Activated CD4-positive, alpha-beta memory T cell treated with anti-CD3 and anti-CD28 coated beads for 36 hours (primary cell): ENCODE measurements at regions not wholly inside any gene's neighbourhood (a gene's known extent, or its start where the extent isn't known, plus 50 kb on each side); places are given as distances from the start of the nearest gene placed in this dataset.
"Not testable (repeated sequence)": the region's sequence is repeated elsewhere in the genome, so short reads cannot be mapped to it uniquely, and the experiment has no call there.

ENCODE experiments used
- CTCF ChIA-PET: fragments of 350-600 bp; sonication (Branson Sonifier 250); formaldehyde crosslinking; loops from one replicate; lab custom pipeline; 2021; ENCODE audit warnings: antibody characterized with exemption, inconsistent platforms; lab: Charles Lee
- POLR2A ChIA-PET: fragments of 350-600 bp; sonication (Branson Sonifier 250); formaldehyde crosslinking; loops from one replicate; lab custom pipeline; 2021; ENCODE audit warnings: antibody characterized with exemption; lab: Charles Lee
- DNase-seq: peaks from one replicate; pipeline ENCODE4 v3.0.0-alpha.2; 2020
- H3K27ac Mint-ChIP-seq: one replicate; pipeline ENCODE4 v1.8.0; 2021; ENCODE audit warnings: mixed read lengths
- H3K27me3 Mint-ChIP-seq: one replicate; pipeline ENCODE4 v1.8.0; 2021; ENCODE audit warnings: mixed read lengths
- H3K36me3 Mint-ChIP-seq: one replicate; pipeline ENCODE4 v1.8.0; 2021; ENCODE audit warnings: mixed read lengths
- H3K4me1 Mint-ChIP-seq: one replicate; pipeline ENCODE4 v1.8.0; 2021; ENCODE audit warnings: low read depth, mixed read lengths
- H3K4me3 Mint-ChIP-seq: one replicate; pipeline ENCODE4 v1.8.0; 2021; ENCODE audit warnings: mild to moderate bottlenecking, mixed read lengths
- H3K9me3 Mint-ChIP-seq: one replicate; pipeline ENCODE4 v1.8.0; 2021; ENCODE audit warnings: mixed read lengths
- intact Hi-C: fragments of 100-400 bp; cut with micrococcal nuclease; formaldehyde crosslinking; loops from one replicate; pipeline ENCODE4 v1.15.1; 2023

- ChIA-PET CTCF (no interaction called here), POLR2A (no interaction called here)
- H3K4me3 Mint-ChIP-seq = no peak overlapping the region
- intact Hi-C loops = no loop called here
- H3K4me1 Mint-ChIP-seq = no peaks in the 10 kb centered on the region
- no peaks in the 10 kb centered on the region for H3K9me3 Mint-ChIP-seq
- no peak for DNase-seq
- no peaks in the 10 kb centered on the region for H3K36me3 Mint-ChIP-seq
- H3K27me3 Mint-ChIP-seq = no peaks in the 10 kb centered on the region
- H3K27ac Mint-ChIP-seq = no peak overlapping the region
These were observed 1001.7 kb upstream of the TMPRSS15 start for GRCh38 chr21:19405326-19405725.

GRCh38 chr21:19420565-19420964 lies 1017.0 kb upstream of the TMPRSS15 start:
- POLR2A ChIA-PET = no interaction called here
- CTCF ChIA-PET = no interaction called here
- H3K9me3 Mint-ChIP-seq = peaks cover 18% of the 10 kb centered on the region
- DNase-seq = no peak
- H3K4me1 Mint-ChIP-seq = no peaks in the 10 kb centered on the region
- H3K27ac Mint-ChIP-seq = no peak overlapping the region
- intact Hi-C loops = no loop called here
- H3K36me3 Mint-ChIP-seq = no peaks in the 10 kb centered on the region
- H3K4me3 Mint-ChIP-seq = no peak overlapping the region
- no peaks in the 10 kb centered on the region for H3K27me3 Mint-ChIP-seq

- H3K27me3 Mint-ChIP-seq = no peaks in the 10 kb centered on the region
- H3K4me1 Mint-ChIP-seq = no peaks in the 10 kb centered on the region
- intact Hi-C loops = no loop called here
- H3K9me3 Mint-ChIP-seq = peaks cover 31% of the 10 kb centered on the region
- H3K4me3 Mint-ChIP-seq = no peak overlapping the region
- H3K36me3 Mint-ChIP-seq = no peaks in the 10 kb centered on the region
- POLR2A ChIA-PET = no interaction called here
- CTCF ChIA-PET = no interaction called here
- no peak overlapping the region for H3K27ac Mint-ChIP-seq
- DNase-seq = no peak
These were observed 1030.0 kb upstream of the TMPRSS15 start for GRCh38 chr21:19433623-19434022.

- no peak overlapping the region for H3K4me3 Mint-ChIP-seq
- peaks cover 7% of the 10 kb centered on the region for H3K9me3 Mint-ChIP-seq
- no peaks in the 10 kb centered on the region for H3K36me3 Mint-ChIP-seq
- no peaks in the 10 kb centered on the region for H3K4me1 Mint-ChIP-seq
- POLR2A ChIA-PET = no interaction called here
- no peak for DNase-seq
- intact Hi-C loops = no loop called here
- CTCF ChIA-PET = no interaction called here
- no peaks in the 10 kb centered on the region for H3K27me3 Mint-ChIP-seq
- no peak overlapping the region for H3K27ac Mint-ChIP-seq
These were observed 1037.4 kb upstream of the TMPRSS15 start for GRCh38 chr21:19440792-19441655.

GRCh38 chr21:19458295-19458694 lies 1054.7 kb upstream of the TMPRSS15 start:
- no peak overlapping the region for H3K4me3 Mint-ChIP-seq
- ChIA-PET POLR2A (no interaction called here), CTCF (no interaction called here)
- peaks cover 7% of the 10 kb centered on the region for H3K9me3 Mint-ChIP-seq
- H3K36me3 Mint-ChIP-seq = no peaks in the 10 kb centered on the region
- no peaks in the 10 kb centered on the region for H3K27me3 Mint-ChIP-seq
- intact Hi-C loops = no loop called here
- no peak for DNase-seq
- H3K27ac Mint-ChIP-seq = no peak overlapping the region
- H3K4me1 Mint-ChIP-seq = no peaks in the 10 kb centered on the region

- CTCF ChIA-PET = no interaction called here
- POLR2A ChIA-PET = no interaction called here
- Mint-ChIP-seq H3K27ac (no peak overlapping the region), H3K4me3 (no peak overlapping the region), H3K27me3 (no peaks in the 10 kb centered on the region), H3K4me1 (no peaks in the 10 kb centered on the region), H3K36me3 (no peaks in the 10 kb centered on the region), H3K9me3 (peaks cover 5% of the 10 kb centered on the region)
- intact Hi-C loops = no loop called here
- no peak for DNase-seq
These were observed 1058.1 kb upstream of the TMPRSS15 start for GRCh38 chr21:19461481-19462205.

- Mint-ChIP-seq H3K9me3 (peaks cover under 1% of the 10 kb centered on the region), H3K27ac (no peak overlapping the region), H3K27me3 (no peaks in the 10 kb centered on the region), H3K4me1 (no peaks in the 10 kb centered on the region), H3K36me3 (no peaks in the 10 kb centered on the region), H3K4me3 (no peak overlapping the region)
- intact Hi-C loops = no loop called here
- ChIA-PET CTCF (no interaction called here), POLR2A (no interaction called here)
- no peak for DNase-seq
These were observed 1060.4 kb upstream of the TMPRSS15 start for GRCh38 chr21:19463966-19464365.

DNA sequence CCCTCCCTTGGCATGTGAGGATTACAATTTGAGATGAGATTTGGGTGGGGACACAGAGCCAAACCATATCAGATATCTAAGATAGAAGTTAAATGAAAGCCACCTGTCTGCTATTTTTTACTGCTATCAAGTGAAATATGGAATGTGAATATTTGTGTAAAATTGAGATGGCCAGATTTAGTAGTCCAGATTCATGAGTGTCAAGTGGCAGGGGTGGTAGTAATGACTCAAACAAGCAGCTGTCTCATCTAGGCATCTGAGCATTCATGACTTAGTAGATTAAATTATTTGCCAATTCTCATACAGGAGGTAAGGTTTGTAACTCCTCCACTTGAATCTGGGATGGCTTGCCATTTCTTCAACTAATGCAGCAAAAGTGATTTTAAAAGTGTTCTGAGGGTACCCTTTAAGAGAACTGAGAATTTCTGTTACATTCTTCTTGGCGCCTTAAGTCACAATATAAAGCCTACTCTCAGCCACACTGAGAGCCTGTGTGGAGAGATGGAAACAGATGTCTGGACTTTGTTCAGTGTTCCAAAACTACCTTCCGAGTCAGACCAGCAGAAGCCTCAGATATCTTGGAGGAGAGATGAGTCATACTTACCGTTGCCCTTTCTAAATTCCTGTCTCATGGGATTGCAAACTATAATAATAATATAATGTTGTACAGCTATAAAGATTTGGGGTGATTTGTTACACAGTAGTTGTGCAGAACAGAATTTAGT lies 1065.6 kb upstream of the TMPRSS15 start:
- CTCF ChIA-PET = no interaction called here
- Mint-ChIP-seq H3K4me3 (no peak overlapping the region), H3K27me3 (no peaks in the 10 kb centered on the region), H3K36me3 (no peaks in the 10 kb centered on the region), H3K9me3 (peaks cover 8% of the 10 kb centered on the region), H3K4me1 (no peaks in the 10 kb centered on the region), H3K27ac (no peak overlapping the region)
- no peak for DNase-seq
- intact Hi-C loops = no loop called here
- POLR2A ChIA-PET = no interaction called here

DNA sequence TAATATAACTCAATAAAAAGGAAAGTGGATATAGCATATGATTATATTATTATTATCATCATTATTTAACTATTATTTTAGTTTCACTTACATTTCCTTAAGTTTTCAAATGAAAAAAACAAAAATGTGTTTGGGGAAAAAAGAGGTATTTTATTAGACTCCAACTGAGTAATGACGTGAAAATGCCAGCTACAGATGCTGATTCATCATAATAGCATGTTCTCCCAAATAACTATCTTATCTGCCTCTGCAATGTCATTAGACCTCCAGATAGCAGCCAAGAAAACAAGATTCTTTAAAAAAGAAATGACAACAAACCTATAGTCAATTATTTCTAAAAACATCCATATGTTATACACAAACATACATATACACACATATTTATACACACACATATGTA lies 1071.9 kb upstream of the TMPRSS15 start:
- H3K27ac Mint-ChIP-seq = no peak overlapping the region
- ChIA-PET CTCF (no interaction called here), POLR2A (no interaction called here)
- H3K4me1 Mint-ChIP-seq = no peaks in the 10 kb centered on the region
- intact Hi-C loops = no loop called here
- H3K27me3 Mint-ChIP-seq = no peaks in the 10 kb centered on the region
- peaks cover 21% of the 10 kb centered on the region for H3K9me3 Mint-ChIP-seq
- H3K36me3 Mint-ChIP-seq = no peaks in the 10 kb centered on the region
- H3K4me3 Mint-ChIP-seq = no peak overlapping the region
- DNase-seq = no peak

GRCh38 chr21:19489930-19490329 lies 1086.3 kb upstream of the TMPRSS15 start:
- H3K4me3 Mint-ChIP-seq = no peak overlapping the region
- ChIA-PET CTCF (no interaction called here), POLR2A (no interaction called here)
- H3K27ac Mint-ChIP-seq = no peak overlapping the region
- H3K4me1 Mint-ChIP-seq = no peaks in the 10 kb centered on the region
- no peak for DNase-seq
- H3K9me3 Mint-ChIP-seq = peaks cover 7% of the 10 kb centered on the region
- H3K27me3 Mint-ChIP-seq = no peaks in the 10 kb centered on the region
- no peaks in the 10 kb centered on the region for H3K36me3 Mint-ChIP-seq
- intact Hi-C loops = no loop called here

- Mint-ChIP-seq H3K27me3 (no peaks in the 10 kb centered on the region), H3K27ac (no peak overlapping the region), H3K4me3 (no peak overlapping the region), H3K4me1 (no peaks in the 10 kb centered on the region), H3K36me3 (no peaks in the 10 kb centered on the region), H3K9me3 (peaks cover 7% of the 10 kb centered on the region)
- intact Hi-C loops = no loop called here
- ChIA-PET CTCF (no interaction called here), POLR2A (no interaction called here)
- DNase-seq = no peak
These were observed 1086.9 kb upstream of the TMPRSS15 start for GRCh38 chr21:19490481-19490880.

GRCh38 chr21:19493437-19494241 lies 1090.1 kb upstream of the TMPRSS15 start:
- H3K27ac Mint-ChIP-seq, H3K36me3 Mint-ChIP-seq, H3K9me3 Mint-ChIP-seq, POLR2A ChIA-PET, DNase-seq, CTCF ChIA-PET, H3K4me3 Mint-ChIP-seq, H3K4me1 Mint-ChIP-seq, intact Hi-C loops, H3K27me3 Mint-ChIP-seq: not testable (repeated sequence)
